HepG2 (cell line): ENCODE measurements at regions not wholly inside any gene's neighbourhood (a gene's known extent, or its start where the extent isn't known, plus 50 kb on each side); places are given as distances from the start of the nearest gene placed in this dataset.

ENCODE experiments used
- ATAC-seq: fragments of 200-7000 bp; cut with Tn5 transposase; 3 replicates; pipeline ENCODE4 v1.9.1; 2020; ENCODE audit warnings: mild to moderate bottlenecking, moderate library complexity
- BruUV-seq: library from RNA; stranded (reverse); fragments of 400-500 nt; replicated peaks from 2 replicates; lab custom pipeline; 2021; lab: Mats Ljungman, UMichigan
- CTCF ChIA-PET: fragments of 300-600 bp; formaldehyde crosslinking; extraction: SDS; loops from one replicate; lab custom pipeline; 2021; ENCODE audit warnings: low total read pairs, inconsistent platforms, low intra/inter-chr PET ratio; lab: Yijun Ruan, JAX
- POLR2A ChIA-PET: fragments of 350-600 bp; sonication (Branson Sonifier 250); formaldehyde crosslinking; loops from one replicate; lab custom pipeline; 2020; ENCODE audit warnings: antibody characterized with exemption, inconsistent platforms; lab: Yijun Ruan, JAX
- DNase-seq: peaks from one replicate; pipeline ENCODE4 v3.0.0-alpha.2; 2015; ENCODE audit warnings: low spot score
- FAIRE-seq: peaks from 3 replicates; lab custom pipeline; 2011; peaks lifted over from hg19 to GRCh38; lab: Jason Lieb, UNC
- H2AFZ ChIP-seq: one replicate; pipeline ENCODE4 v1.6.1; 2011; ENCODE audit warnings: low read length, inconsistent platforms
- H3K27ac ChIP-seq: fragments of 300-600 bp; 3 replicates; pipeline ENCODE4 v1.8.0; 2011; ENCODE audit warnings: mixed run types, mild to moderate bottlenecking, mixed read lengths, low read length, inconsistent platforms; ENCODE audit not compliant: insufficient read depth; ENCODE audit errors: extremely low read length
- H3K27me3 ChIP-seq, 2 experiments: fragments of 200-600 bp in 1 of 2; 2 replicates in 1 of 2; 3 replicates in 1 of 2; pipeline versions ENCODE4 v1.6.0 to v1.8.0; 2011; ENCODE audit warnings: low read length in 2 of 2, mild to moderate bottlenecking in 2 of 2, moderate library complexity in 2 of 2, inconsistent platforms in 1 of 2; ENCODE audit not compliant: insufficient read depth in 2 of 2, control insufficient read depth in 1 of 2
- H3K36me3 ChIP-seq, 2 experiments: fragments of 200-600 bp in 1 of 2; replicated peaks in 1 of 2; 2 replicates in 1 of 2; 3 replicates in 1 of 2; pipeline versions ENCODE4 v1.5.1 to v1.8.0; 2011; ENCODE audit warnings: low read length in 2 of 2, inconsistent platforms in 1 of 2; ENCODE audit not compliant: insufficient read depth in 2 of 2, control insufficient read depth in 1 of 2
- H3K4me1 ChIP-seq: 2 replicates; pipeline ENCODE4 v1.5.1; 2012; ENCODE audit warnings: low read length, inconsistent platforms; ENCODE audit not compliant: insufficient read depth
- H3K4me2 ChIP-seq: 2 replicates; pipeline ENCODE4 v1.6.0; 2011; ENCODE audit warnings: low read depth, low read length, inconsistent platforms
- H3K4me3 ChIP-seq, 3 experiments: fragments of 200-600 bp in 1 of 3; sonication (generic), shearing (Covaris generic) in 1 of 3; replicated peaks in 1 of 3; 2 replicates each; pipeline ENCODE4 v1.5.1; 2011 to 2016; ENCODE audit warnings: low read length in 3 of 3, inconsistent platforms in 2 of 3, low read depth in 2 of 3, mild to moderate bottlenecking in 2 of 3, control low read depth in 1 of 3, mixed read lengths in 1 of 3; ENCODE audit not compliant: insufficient read depth in 1 of 3
- H3K79me2 ChIP-seq: one replicate; pipeline ENCODE4 v1.6.1; 2011; ENCODE audit warnings: low read length, inconsistent platforms; ENCODE audit not compliant: insufficient read depth
- H3K9ac ChIP-seq: 2 replicates; pipeline ENCODE4 v1.6.0; 2011; ENCODE audit warnings: mild to moderate bottlenecking, low read depth, low read length, inconsistent platforms; ENCODE audit not compliant: insufficient read depth
- H3K9me3 ChIP-seq: 2 replicates; pipeline ENCODE4 v1.5.1; 2012; ENCODE audit warnings: mild to moderate bottlenecking, low read length
- H4K20me1 ChIP-seq: 2 replicates; pipeline ENCODE4 v1.6.0; 2011; ENCODE audit warnings: inconsistent platforms, mild to moderate bottlenecking, low read length, moderate library complexity; ENCODE audit not compliant: insufficient read depth
- EHMT2 ChIP-seq: fragments of 200-600 bp; sonication (generic); IDR thresholded peaks from 2 replicates; pipeline ENCODE4 v1.7.0; 2017; ENCODE audit warnings: antibody characterized with exemption, low read depth, low read length, borderline replicate concordance
- FOXK2 ChIP-seq: fragments of 450-650 bp; IDR thresholded peaks from 2 replicates; pipeline ENCODE4 v1.6.1; 2016
- TCF7 ChIP-seq: sonication (generic); IDR thresholded peaks from 2 replicates; pipeline ENCODE4 v1.6.1; 2016; ENCODE audit warnings: antibody characterized with exemption, low read depth
- ZMYM2 ChIP-seq: sonication (generic); formaldehyde crosslinking; IDR thresholded peaks from 2 replicates; pipeline ENCODE4 v1.8.0; 2022; ENCODE audit warnings: mild to moderate bottlenecking, missing genetic modification reagents
- WGBS: methylation state at CpG from one replicate; pipeline ENCODE4 v1.1.6; 2017; ENCODE audit warnings: low lambda C conversion rate; 5-methylcytosine and 5-hydroxymethylcytosine counted together
- in situ Hi-C: cut with HindIII; loops from 2 replicates; pipeline ENCODE4 v1.10.0; 2017; ENCODE audit warnings: low pct_unique_long_range_greater_than_20kb; ENCODE audit not compliant: extremely low pct_ligation_motif_present
- intact Hi-C: fragments of 100-400 bp; cut with micrococcal nuclease; formaldehyde crosslinking; loops from one replicate; pipeline ENCODE4 v1.10.0; 2022; ENCODE audit not compliant: unreplicated experiment

GRCh38 chr1:78825561-78825960 is 175.9 kb downstream of the IFI44 start:
- CTCF ChIA-PET: no interaction called here
- no peaks in the 10 kb centered on the region for H4K20me1 ChIP-seq
- no peaks in the 10 kb centered on the region for H3K79me2 ChIP-seq
- no peak overlapping the region for H2AFZ ChIP-seq
- no peak overlapping the region for H3K4me3 ChIP-seq
- DNase-seq (no peak), FAIRE-seq (no peak), ATAC-seq (no peak)
- H3K27me3 ChIP-seq: no peaks in the 10 kb centered on the region
- H3K4me1 ChIP-seq: no peaks in the 10 kb centered on the region
- in situ Hi-C loops (loop anchor here (25.0 kb wide), 1 partner anchor 537 kb away; no protein-coding TSS in a partner anchor), intact Hi-C loops (no loop called here)
- POLR2A ChIA-PET: no interaction called here
- H3K36me3 ChIP-seq: no peaks in the 10 kb centered on the region
- BruUV-seq: no TSS peak
- 1% methylated on average over 2 of the region's 2 CpGs for WGBS
- no peak overlapping the region for H3K9ac ChIP-seq
- H3K27ac ChIP-seq: no peak overlapping the region
- no peak overlapping the region for H3K4me2 ChIP-seq
- TF ChIP-seq ZMYM2 (CRISPR knock-in tag): no peak
- peaks cover 45% of the 10 kb centered on the region for H3K9me3 ChIP-seq

DNA sequence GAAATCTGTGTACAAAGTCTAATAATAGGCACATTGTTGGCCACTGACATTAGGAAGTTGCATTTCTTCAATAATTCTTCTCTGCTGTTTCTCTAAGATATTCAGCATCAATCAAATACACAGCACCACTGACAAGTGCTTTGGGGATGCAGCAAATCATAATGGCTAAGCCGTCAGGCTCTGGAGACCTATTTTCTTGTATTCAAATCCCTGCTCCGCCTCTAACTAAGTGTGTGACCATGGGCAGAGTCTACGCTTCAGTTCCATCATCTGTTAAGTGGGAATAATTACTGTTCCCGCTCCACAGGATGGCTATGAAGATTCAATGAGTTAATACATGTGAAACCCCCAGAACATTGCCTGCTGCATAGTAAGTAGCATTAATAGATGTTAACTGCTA is 176.9 kb downstream of the ADGRL4 start:
- no peak for DNase-seq
- no peaks in the 10 kb centered on the region for H3K4me1 ChIP-seq
- ChIA-PET POLR2A (no interaction called here), CTCF (no interaction called here)
- no TSS peak for BruUV-seq
- no peak for TF ChIP-seq TCF7
- TF ChIP-seq EHMT2: no peak
- no peak for TF ChIP-seq FOXK2
- H3K27ac ChIP-seq: no peak overlapping the region
- no peak overlapping the region for H3K4me3 ChIP-seq
- H3K4me2 ChIP-seq: no peak overlapping the region
- H2AFZ ChIP-seq: no peak overlapping the region
- H3K9me3 ChIP-seq: peaks cover 30% of the 10 kb centered on the region
- H3K79me2 ChIP-seq: no peaks in the 10 kb centered on the region
- ATAC-seq: no peak
- H4K20me1 ChIP-seq: no peaks in the 10 kb centered on the region
- FAIRE-seq: no peak
- no peaks in the 10 kb centered on the region for H3K27me3 ChIP-seq
- in situ Hi-C loops: loop anchor here (25.0 kb wide), 1 partner anchor 533 kb away; no protein-coding TSS in a partner anchor
- WGBS: 20% methylated on average over 4 of the region's 4 CpGs
- intact Hi-C loops: no loop called here
- no peak overlapping the region for H3K9ac ChIP-seq
- no peaks in the 10 kb centered on the region for H3K36me3 ChIP-seq
